ENCODE measurements at regions not wholly inside any gene's neighbourhood (a gene's known extent, or its start where the extent isn't known, plus 50 kb on each side); places are given as distances from the start of the nearest gene placed in this dataset.

DNA sequence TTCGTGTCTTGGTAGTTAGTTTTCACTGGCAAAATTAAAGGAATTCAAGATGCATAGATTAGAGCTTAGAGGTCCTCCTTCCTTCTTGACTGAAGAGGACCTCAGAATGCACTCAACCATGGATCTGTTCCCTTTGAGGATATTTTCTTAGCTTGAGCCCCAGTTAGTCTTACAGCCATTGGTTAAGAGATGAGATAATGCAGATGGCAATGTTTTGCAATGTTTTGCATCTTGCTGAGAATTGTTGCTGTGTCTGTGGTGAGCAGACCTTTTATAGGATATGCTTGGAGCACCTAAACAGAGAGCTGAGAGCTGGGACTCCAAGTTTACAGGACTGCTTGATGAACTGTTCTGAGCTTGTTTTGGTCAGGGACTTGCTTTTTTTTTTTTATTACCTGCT lies 107.5 kb downstream of the TMEM170B start:
- TF ChIP-seq CTCF (conservative IDR thresholded peaks at IDR 0.05; ENCODE audit: low read depth, low read length) (no peak), EZH2 (IDR thresholded peaks at IDR 0.05; ENCODE audit: low read length, unreplicated experiment) (no peak)
